KMS-11 (cell line): ENCODE measurements at regions not wholly inside any gene's neighbourhood (a gene's known extent, or its start where the extent isn't known, plus 50 kb on each side); places are given as distances from the start of the nearest gene placed in this dataset.

Experiments used
- H2AFZ ChIP-seq: fragments of 200-600 bp; sonication (generic); 2 replicates; pipeline ENCODE4 v1.6.1; 2016; ENCODE audit warnings: antibody characterized with exemption, mixed run types, low read depth
- H3K27ac ChIP-seq: fragments of 200-600 bp; sonication (generic); 2 replicates; pipeline ENCODE4 v1.6.1; 2016; ENCODE audit warnings: mild to moderate bottlenecking, mixed run types
- H3K27me3 ChIP-seq: fragments of 200-600 bp; sonication (generic); 2 replicates; pipeline ENCODE4 v1.6.1; 2017; ENCODE audit warnings: mild to moderate bottlenecking, low read depth, mixed run types, moderate library complexity; ENCODE audit not compliant: insufficient read depth
- H3K36me3 ChIP-seq: fragments of 200-600 bp; sonication (generic); 2 replicates; pipeline ENCODE4 v1.6.1; 2017; ENCODE audit warnings: mild to moderate bottlenecking, mixed run types; ENCODE audit not compliant: insufficient read depth
- H3K4me1 ChIP-seq: fragments of 200-600 bp; sonication (generic); 2 replicates; pipeline ENCODE4 v1.6.1; 2016; ENCODE audit warnings: mild to moderate bottlenecking, low read depth, mixed run types; ENCODE audit not compliant: poor library complexity, severe bottlenecking
- H3K4me2 ChIP-seq: fragments of 200-600 bp; sonication (generic); 2 replicates; pipeline ENCODE4 v1.7.0; 2016; ENCODE audit warnings: mild to moderate bottlenecking, mixed run types
- H3K4me3 ChIP-seq: fragments of 200-600 bp; sonication (generic); IDR thresholded peaks from 2 replicates; pipeline ENCODE4 v1.6.1; 2017; ENCODE audit warnings: low read depth, low read length, mixed read lengths; ENCODE audit not compliant: insufficient read depth
- H3K79me2 ChIP-seq: fragments of 200-600 bp; sonication (generic); 2 replicates; pipeline ENCODE4 v1.6.1; 2016; ENCODE audit warnings: low read depth, mixed run types; ENCODE audit not compliant: insufficient read depth
- H3K9ac ChIP-seq: fragments of 200-600 bp; sonication (generic); 2 replicates; pipeline ENCODE4 v1.6.1; 2016; ENCODE audit warnings: mild to moderate bottlenecking, mixed run types
- H4K20me1 ChIP-seq: fragments of 200-600 bp; sonication (generic); 2 replicates; pipeline ENCODE4 v1.6.1; 2016; ENCODE audit warnings: mild to moderate bottlenecking, mixed run types; ENCODE audit not compliant: insufficient read depth
- TF ChIP-seq, protein P1 (sequence below): fragments of 200-600 bp; sonication (generic); conservative IDR thresholded peaks from 2 replicates; pipeline ENCODE4 v1.6.1; 2017; ENCODE audit warnings: low read depth, mild to moderate bottlenecking, antibody characterized with exemption, low read length, moderate library complexity, mixed read lengths

- Histone ChIP-seq H3K9ac (no peak overlapping the region), H3K27me3 (no peaks in the 10 kb centered on the region), H3K4me1 (peaks cover 38% of the 10 kb centered on the region), H3K27ac (no peak overlapping the region), H3K4me3 (no peak overlapping the region), H3K79me2 (no peaks in the 10 kb centered on the region), H3K36me3 (no peaks in the 10 kb centered on the region), H3K4me2 (no peak overlapping the region), H4K20me1 (no peaks in the 10 kb centered on the region), H2AFZ (no peak overlapping the region)
- TF ChIP-seq, protein P1, sequence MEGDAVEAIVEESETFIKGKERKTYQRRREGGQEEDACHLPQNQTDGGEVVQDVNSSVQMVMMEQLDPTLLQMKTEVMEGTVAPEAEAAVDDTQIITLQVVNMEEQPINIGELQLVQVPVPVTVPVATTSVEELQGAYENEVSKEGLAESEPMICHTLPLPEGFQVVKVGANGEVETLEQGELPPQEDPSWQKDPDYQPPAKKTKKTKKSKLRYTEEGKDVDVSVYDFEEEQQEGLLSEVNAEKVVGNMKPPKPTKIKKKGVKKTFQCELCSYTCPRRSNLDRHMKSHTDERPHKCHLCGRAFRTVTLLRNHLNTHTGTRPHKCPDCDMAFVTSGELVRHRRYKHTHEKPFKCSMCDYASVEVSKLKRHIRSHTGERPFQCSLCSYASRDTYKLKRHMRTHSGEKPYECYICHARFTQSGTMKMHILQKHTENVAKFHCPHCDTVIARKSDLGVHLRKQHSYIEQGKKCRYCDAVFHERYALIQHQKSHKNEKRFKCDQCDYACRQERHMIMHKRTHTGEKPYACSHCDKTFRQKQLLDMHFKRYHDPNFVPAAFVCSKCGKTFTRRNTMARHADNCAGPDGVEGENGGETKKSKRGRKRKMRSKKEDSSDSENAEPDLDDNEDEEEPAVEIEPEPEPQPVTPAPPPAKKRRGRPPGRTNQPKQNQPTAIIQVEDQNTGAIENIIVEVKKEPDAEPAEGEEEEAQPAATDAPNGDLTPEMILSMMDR, result no peak
Measured at GRCh38 chr18:51279367-51279984, 82.0 kb upstream of the MEX3C start.

DNA sequence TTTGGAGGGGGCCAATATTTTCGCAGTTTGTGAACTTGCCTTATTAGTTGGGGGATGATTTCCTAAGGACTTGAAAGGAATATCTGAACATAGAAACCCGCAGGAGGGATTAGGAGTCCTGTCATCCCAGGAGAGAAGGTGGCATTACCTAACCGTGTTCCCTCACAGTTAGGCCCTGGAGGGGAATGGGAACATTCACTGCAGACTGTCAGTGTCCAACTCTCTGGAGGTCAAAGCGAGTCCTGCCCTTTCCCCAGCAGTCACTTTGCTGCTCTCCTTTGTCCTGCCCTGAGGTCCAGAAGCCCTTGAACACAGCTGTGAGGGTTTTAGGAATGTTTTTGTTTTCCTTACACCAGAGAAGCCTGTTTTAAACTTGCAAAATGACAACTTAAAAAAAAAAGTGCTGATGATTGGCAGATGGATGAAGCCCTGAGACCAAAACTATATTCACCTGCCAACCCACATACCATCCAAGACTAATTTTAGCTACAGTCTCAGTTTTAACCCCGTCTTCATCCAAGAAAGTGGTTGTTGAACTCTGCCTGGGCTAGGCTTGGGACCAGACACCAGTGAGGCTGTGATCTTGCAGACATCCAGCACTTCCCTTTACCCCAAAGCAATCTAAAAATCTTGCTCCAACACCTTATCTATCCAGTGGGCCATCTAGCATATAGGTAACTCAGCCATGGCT lies 90.5 kb upstream of the MEX3C start:
- Histone ChIP-seq H3K4me3 (no peak overlapping the region), H3K9ac (no peak overlapping the region), H3K36me3 (no peaks in the 10 kb centered on the region), H3K4me1 (peaks cover 12% of the 10 kb centered on the region), H4K20me1 (no peaks in the 10 kb centered on the region), H2AFZ (0 out of 2 replicates have a peak overlapping the region, but pooled peaks have one; percentile 10), H3K79me2 (no peaks in the 10 kb centered on the region), H3K4me2 (peak overlapping the region; percentile 7; the same call in 1 of the 2 replicates), H3K27me3 (no peaks in the 10 kb centered on the region), H3K27ac (no peak overlapping the region)
- TF ChIP-seq, protein P1, result no peak

- H3K36me3 ChIP-seq, result no peaks in the 10 kb centered on the region
- no peaks in the 10 kb centered on the region for H3K79me2 ChIP-seq
- no peak overlapping the region; the same call in 1 of the 2 replicates for H3K4me2 ChIP-seq
- peaks cover 12% of the 10 kb centered on the region for H3K4me1 ChIP-seq
- H3K27me3 ChIP-seq, result no peaks in the 10 kb centered on the region
- no peaks in the 10 kb centered on the region for H4K20me1 ChIP-seq
- H3K27ac ChIP-seq, result no peak overlapping the region
- no peak overlapping the region for H2AFZ ChIP-seq
- H3K9ac ChIP-seq, result no peak overlapping the region
- TF ChIP-seq, protein P1, result no peak
- H3K4me3 ChIP-seq, result no peak overlapping the region
Measured at GRCh38 chr18:51288582-51288981, 91.1 kb upstream of the MEX3C start.

- no peak overlapping the region for H3K9ac ChIP-seq
- no peaks in the 10 kb centered on the region for H3K36me3 ChIP-seq
- H3K4me1 ChIP-seq, result peaks cover 12% of the 10 kb centered on the region
- no peaks in the 10 kb centered on the region for H3K79me2 ChIP-seq
- no peak overlapping the region for H3K4me3 ChIP-seq
- no peaks in the 10 kb centered on the region for H4K20me1 ChIP-seq
- H3K27me3 ChIP-seq, result no peaks in the 10 kb centered on the region
- no peak overlapping the region for H2AFZ ChIP-seq
- TF ChIP-seq, protein P1, result no peak
- no peak overlapping the region for H3K4me2 ChIP-seq
- H3K27ac ChIP-seq, result no peak overlapping the region
Measured at GRCh38 chr18:51290860-51291259, 93.4 kb upstream of the MEX3C start.
